ENCODE measurements at regions not wholly inside any gene's neighbourhood (a gene's known extent, or its start where the extent isn't known, plus 50 kb on each side); places are given as distances from the start of the nearest gene placed in this dataset.

GRCh38 chr2:71903841-71904240 lies 243.8 kb downstream of the CYP26B1 start:
- Histone ChIP-seq H3K4me2 (ENCODE audit: low read depth, low read length) (no peak overlapping the region), H3K36me3 (replicated peaks; ENCODE audit: insufficient read depth, low read length) (no peaks in the 10 kb centered on the region), H3F3A (ENCODE audit: insufficient read depth, low read length) (no peaks in the 10 kb centered on the region), H3K9ac (ENCODE audit: low read length) (no peak overlapping the region), H3K79me2 (ENCODE audit: low read length) (no peaks in the 10 kb centered on the region), H4K20me1 (ENCODE audit: insufficient read depth, low read length) (no peaks in the 10 kb centered on the region), H3K9me3 (replicated peaks; ENCODE audit: insufficient read depth, low read length) (no peaks in the 10 kb centered on the region), H3K27ac (ENCODE audit: low read length) (no peak overlapping the region), H3K4me3 (ENCODE audit: low read length) (no peak overlapping the region), H3K4me1 (ENCODE audit: low read length) (no peaks in the 10 kb centered on the region), H2AFZ (ENCODE audit: low read length) (no peak overlapping the region), H3K9me2 (replicated peaks; ENCODE audit: insufficient read depth, low read length) (no peaks in the 10 kb centered on the region), H3K27me3 (replicated peaks; ENCODE audit: insufficient read depth, low read length) (no peaks in the 10 kb centered on the region)
- TF ChIP-seq EZH2phosphoT487 (IDR thresholded peaks at IDR 0.05; ENCODE audit: low read length), result no peak
- no peak for TF ChIP-seq EZH2 (optimal IDR thresholded peaks at IDR 0.05; ENCODE audit: low read depth, low read length)
- no peak for TF ChIP-seq CTCF (IDR thresholded peaks at IDR 0.05; ENCODE audit: low read length)
- no peak for DNase-seq

- no peak for DNase-seq
Measured at GRCh38 chr2:71901466-71901865, 246.2 kb downstream of the CYP26B1 start.

GRCh38 chr2:71898851-71899681 lies 248.6 kb downstream of the CYP26B1 start:
- H3K4me1 ChIP-seq (ENCODE audit: low read length), result no peaks in the 10 kb centered on the region
- H3F3A ChIP-seq (ENCODE audit: insufficient read depth, low read length), result no peaks in the 10 kb centered on the region
- H3K27ac ChIP-seq (ENCODE audit: low read length), result no peak overlapping the region
- no peak overlapping the region for H2AFZ ChIP-seq (ENCODE audit: low read length)
- H3K9ac ChIP-seq (ENCODE audit: low read length), result no peak overlapping the region
- H3K9me2 ChIP-seq (replicated peaks; ENCODE audit: insufficient read depth, low read length), result no peaks in the 10 kb centered on the region
- no peak for DNase-seq
- no peak overlapping the region for H3K4me3 ChIP-seq (ENCODE audit: low read length)
- H3K9me3 ChIP-seq (replicated peaks; ENCODE audit: insufficient read depth, low read length), result no peaks in the 10 kb centered on the region
- no peaks in the 10 kb centered on the region for H3K79me2 ChIP-seq (ENCODE audit: low read length)
- no peak overlapping the region for H3K4me2 ChIP-seq (ENCODE audit: low read depth, low read length)
- H3K27me3 ChIP-seq (replicated peaks; ENCODE audit: insufficient read depth, low read length), result no peaks in the 10 kb centered on the region
- H3K36me3 ChIP-seq (replicated peaks; ENCODE audit: insufficient read depth, low read length), result no peaks in the 10 kb centered on the region
- no peaks in the 10 kb centered on the region for H4K20me1 ChIP-seq (ENCODE audit: insufficient read depth, low read length)
- TF ChIP-seq EZH2 (optimal IDR thresholded peaks at IDR 0.05; ENCODE audit: low read depth, low read length) (no peak), CTCF (IDR thresholded peaks at IDR 0.05; ENCODE audit: low read length) (no peak), EZH2phosphoT487 (IDR thresholded peaks at IDR 0.05; ENCODE audit: low read length) (no peak)

More at GRCh38 chr2:71901466-71901865, 246.2 kb downstream of the CYP26B1 start:
- H3K4me1 ChIP-seq (ENCODE audit: low read length), result no peaks in the 10 kb centered on the region
- no peak overlapping the region for H3K27ac ChIP-seq (ENCODE audit: low read length)
- no peak overlapping the region for H3K4me3 ChIP-seq (ENCODE audit: low read length)
- H3K9me3 ChIP-seq (replicated peaks; ENCODE audit: insufficient read depth, low read length), result no peaks in the 10 kb centered on the region
- no peaks in the 10 kb centered on the region for H3K79me2 ChIP-seq (ENCODE audit: low read length)
- H3K4me2 ChIP-seq (ENCODE audit: low read depth, low read length), result no peak overlapping the region
- no peaks in the 10 kb centered on the region for H3F3A ChIP-seq (ENCODE audit: insufficient read depth, low read length)
- TF ChIP-seq EZH2 (optimal IDR thresholded peaks at IDR 0.05; ENCODE audit: low read depth, low read length) (no peak), EZH2phosphoT487 (IDR thresholded peaks at IDR 0.05; ENCODE audit: low read length) (no peak), CTCF (IDR thresholded peaks at IDR 0.05; ENCODE audit: low read length) (no peak)
- H3K36me3 ChIP-seq (replicated peaks; ENCODE audit: insufficient read depth, low read length), result no peaks in the 10 kb centered on the region
- no peaks in the 10 kb centered on the region for H3K9me2 ChIP-seq (replicated peaks; ENCODE audit: insufficient read depth, low read length)
- no peaks in the 10 kb centered on the region for H3K27me3 ChIP-seq (replicated peaks; ENCODE audit: insufficient read depth, low read length)
- no peak overlapping the region for H3K9ac ChIP-seq (ENCODE audit: low read length)
- H2AFZ ChIP-seq (ENCODE audit: low read length), result no peak overlapping the region
- no peaks in the 10 kb centered on the region for H4K20me1 ChIP-seq (ENCODE audit: insufficient read depth, low read length)

Data from MM.1S (cell line).